ENCODE measurements at regions not wholly inside any gene's neighbourhood (a gene's known extent, or its start where the extent isn't known, plus 50 kb on each side); places are given as distances from the start of the nearest gene placed in this dataset.
"Not testable (repeated sequence)": the region's sequence is repeated elsewhere in the genome, so short reads cannot be mapped to it uniquely, and the experiment has no call there.

GRCh38 chr3:102687851-102688555 lies 253.2 kb downstream of the ZPLD1 start:
- DNase-seq: no peak

- DNase-seq: no peak
Measured at GRCh38 chr3:102688556-102688930, 253.7 kb downstream of the ZPLD1 start.

- DNase-seq: no peak
Measured at GRCh38 chr3:102691507-102691906, 256.7 kb downstream of the ZPLD1 start.

- DNase-seq: no peak
Measured at GRCh38 chr3:102699104-102699818, 264.4 kb downstream of the ZPLD1 start.

- DNase-seq: no peak
Measured at GRCh38 chr3:102699819-102700140, 265.0 kb downstream of the ZPLD1 start.

GRCh38 chr3:102712896-102713295 lies 278.1 kb downstream of the ZPLD1 start:
- DNase-seq: no peak

GRCh38 chr3:102714567-102714966 lies 279.8 kb downstream of the ZPLD1 start:
- DNase-seq: no peak

GRCh38 chr3:102715030-102715697 lies 280.3 kb downstream of the ZPLD1 start:
- peak; percentile 48 for DNase-seq

GRCh38 chr3:102718651-102719050 lies 283.8 kb downstream of the ZPLD1 start:
- peak; percentile 32 for DNase-seq

- no peak for DNase-seq
Measured at GRCh38 chr3:102722317-102722716, 287.5 kb downstream of the ZPLD1 start.

GRCh38 chr3:102727340-102727739 lies 292.5 kb downstream of the ZPLD1 start:
- peak; percentile 63 for DNase-seq

GRCh38 chr3:102732581-102732980 lies 297.8 kb downstream of the ZPLD1 start:
- not testable (repeated sequence) for DNase-seq

- peak; percentile 76 for DNase-seq
Measured at GRCh38 chr3:102733791-102734563, 299.2 kb downstream of the ZPLD1 start.

GRCh38 chr3:102735311-102735710 lies 300.5 kb downstream of the ZPLD1 start:
- DNase-seq: no peak

- no peak for DNase-seq
Measured at GRCh38 chr3:102736288-102736974, 301.6 kb downstream of the ZPLD1 start.

- DNase-seq: no peak
Measured at GRCh38 chr3:102736975-102737304, 302.1 kb downstream of the ZPLD1 start.

GRCh38 chr3:102737353-102737752 lies 302.5 kb downstream of the ZPLD1 start:
- no peak for DNase-seq

GRCh38 chr3:102741105-102741504 lies 306.3 kb downstream of the ZPLD1 start:
- no peak for DNase-seq

GRCh38 chr3:102741694-102742093 lies 306.9 kb downstream of the ZPLD1 start:
- DNase-seq: no peak

GRCh38 chr3:102745881-102746280 lies 311.1 kb downstream of the ZPLD1 start:
- DNase-seq: peak; percentile 10

- no peak for DNase-seq
Measured at GRCh38 chr3:102747611-102748010, 312.8 kb downstream of the ZPLD1 start.

- no peak for DNase-seq
Measured at GRCh38 chr3:102748646-102749045, 313.8 kb downstream of the ZPLD1 start.

- DNase-seq: no peak
Measured at GRCh38 chr3:102750322-102750721, 315.5 kb downstream of the ZPLD1 start.
